GM18502 (cell line): ENCODE measurements at regions not wholly inside any gene's neighbourhood (a gene's known extent, or its start where the extent isn't known, plus 50 kb on each side); places are given as distances from the start of the nearest gene placed in this dataset.

Experiments
- ATAC-seq: cut with Tn5 transposase; IDR thresholded peaks from one replicate; pipeline ENCODE4 v1.9.1; 2021; ENCODE audit warnings: mild to moderate bottlenecking; ENCODE audit not compliant: unreplicated experiment, poor library complexity

DNA sequence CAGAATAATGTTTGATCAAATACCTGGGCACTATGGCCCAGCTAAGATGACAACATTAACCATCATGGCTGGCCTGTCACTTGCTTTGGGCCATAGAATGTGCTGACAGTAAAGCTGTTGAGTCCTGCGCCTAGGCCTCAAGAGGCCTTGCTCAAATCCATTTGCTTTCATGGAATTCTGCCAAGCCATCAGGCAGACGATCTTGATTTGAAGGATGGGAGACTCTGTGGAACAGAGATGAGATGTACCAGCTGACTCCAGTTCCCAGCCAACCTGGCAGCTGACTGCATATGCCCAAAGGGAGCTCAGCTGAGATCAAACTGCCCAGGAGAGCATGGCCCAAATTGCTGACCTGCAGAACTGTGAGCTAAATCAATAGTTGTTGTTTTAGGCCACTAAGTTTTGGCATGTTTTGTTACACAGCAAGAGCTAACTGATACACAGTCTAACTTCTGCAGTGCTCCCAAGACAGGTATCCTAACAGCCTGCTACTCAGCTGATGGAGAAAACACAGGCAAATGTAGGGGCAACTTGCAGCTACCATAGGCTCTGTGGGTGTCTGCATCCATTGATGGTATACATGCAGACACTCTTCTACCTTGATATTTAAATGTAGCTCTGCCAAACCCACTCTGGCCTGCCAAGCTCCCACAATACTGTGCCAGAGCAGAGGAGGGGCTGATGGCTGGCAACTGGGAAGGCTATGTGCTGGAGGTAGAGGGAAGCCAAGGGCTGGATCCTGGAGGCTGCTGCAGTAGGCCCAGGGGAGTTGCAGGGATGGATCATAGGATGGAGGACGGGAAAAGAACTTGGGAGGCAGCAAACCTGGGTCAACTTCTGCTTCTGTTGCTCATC lies 55.2 kb upstream of the RNF24 start:
- no peak for ATAC-seq

DNA sequence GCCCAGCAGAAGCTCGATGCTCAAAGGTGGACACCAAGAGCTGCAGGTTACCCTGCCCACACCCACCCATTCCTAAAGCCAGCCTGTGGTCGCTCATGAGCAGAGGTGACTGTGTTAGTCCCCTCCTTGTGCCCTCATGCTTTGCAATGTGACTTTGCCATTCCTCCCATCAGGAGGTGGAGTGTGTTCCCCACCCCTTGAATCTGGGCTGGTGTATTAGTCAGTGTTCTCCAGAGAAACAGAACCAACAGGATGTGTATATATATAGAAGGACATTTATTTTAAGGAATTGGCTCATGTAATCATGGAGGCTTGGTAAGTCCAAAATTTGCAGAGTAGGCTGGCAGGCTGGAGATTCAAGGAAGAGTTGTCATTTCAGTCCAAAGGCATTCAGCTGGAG lies 54.4 kb upstream of the RNF24 start:
- ATAC-seq = no peak

DNA sequence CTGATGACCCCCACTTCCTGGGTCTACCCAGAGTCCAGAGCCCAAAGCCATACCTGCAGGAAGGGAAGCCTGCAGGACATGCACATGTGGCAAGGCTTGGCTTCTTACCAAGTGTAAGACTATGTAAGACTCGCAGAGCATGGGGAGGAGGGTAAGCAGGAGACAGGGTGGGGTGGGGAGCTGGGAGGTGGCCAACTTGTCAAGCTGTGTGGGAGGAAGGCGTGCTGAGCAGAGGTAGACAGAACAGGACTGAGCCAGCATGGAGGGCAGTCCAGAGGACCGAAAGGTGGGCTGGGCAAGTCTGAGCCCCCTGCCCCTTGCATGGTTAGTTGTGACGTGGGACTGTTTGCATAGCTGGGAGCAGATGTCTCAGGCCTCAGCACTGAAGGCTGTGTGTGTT lies 53.4 kb upstream of the RNF24 start:
- ATAC-seq = no peak

DNA sequence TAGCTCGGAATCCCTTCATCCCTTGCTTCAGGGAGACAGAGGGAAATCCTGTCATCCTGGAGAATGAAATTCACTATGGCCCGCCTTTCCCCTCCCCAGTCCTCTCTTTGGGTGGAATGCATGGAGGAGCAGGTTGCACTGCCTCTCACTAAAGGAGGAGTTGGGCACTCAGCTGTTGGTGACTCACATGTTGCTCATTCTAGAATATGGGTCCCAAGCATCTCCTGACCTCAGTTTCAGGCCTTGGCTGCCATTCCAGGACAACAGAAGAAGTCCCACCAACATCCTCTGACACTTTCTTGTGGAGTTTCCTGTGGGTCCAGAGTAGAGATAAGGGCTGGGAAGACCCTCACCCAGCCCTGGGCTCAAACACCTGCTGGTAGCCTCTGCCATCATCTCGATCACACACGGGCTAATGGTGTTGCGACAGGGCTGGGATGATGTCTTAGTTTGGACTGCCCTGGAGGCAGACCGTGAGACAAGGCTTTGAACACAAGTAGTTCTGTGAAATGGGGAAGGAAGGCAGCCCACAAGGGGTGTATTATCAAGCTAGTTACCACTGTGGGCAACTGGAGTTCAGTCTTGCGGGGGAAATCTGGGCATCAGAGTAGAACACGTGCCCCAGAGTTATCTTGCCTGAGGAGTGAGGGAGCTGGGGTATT lies 52.4 kb upstream of the RNF24 start:
- ATAC-seq = no peak

DNA sequence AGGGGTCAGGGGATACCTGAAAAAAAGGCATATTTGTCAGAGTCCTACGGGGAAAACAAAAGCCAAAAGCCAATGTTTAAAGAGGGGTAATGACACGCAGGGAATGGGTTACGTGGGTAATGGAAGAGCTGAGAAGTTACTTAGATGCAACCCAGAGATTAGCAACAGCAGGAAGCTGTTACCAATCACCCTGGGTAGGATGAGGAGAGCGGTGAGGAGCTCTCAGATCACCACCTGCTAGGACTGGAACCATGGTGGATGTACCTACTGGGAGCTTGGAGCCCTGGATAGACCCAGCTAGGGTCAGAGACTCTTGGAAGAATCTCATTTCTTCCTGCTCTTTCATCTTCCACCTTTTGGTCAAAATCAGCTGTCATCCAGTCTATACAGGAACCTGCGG lies 51.2 kb upstream of the RNF24 start:
- ATAC-seq = no peak

DNA sequence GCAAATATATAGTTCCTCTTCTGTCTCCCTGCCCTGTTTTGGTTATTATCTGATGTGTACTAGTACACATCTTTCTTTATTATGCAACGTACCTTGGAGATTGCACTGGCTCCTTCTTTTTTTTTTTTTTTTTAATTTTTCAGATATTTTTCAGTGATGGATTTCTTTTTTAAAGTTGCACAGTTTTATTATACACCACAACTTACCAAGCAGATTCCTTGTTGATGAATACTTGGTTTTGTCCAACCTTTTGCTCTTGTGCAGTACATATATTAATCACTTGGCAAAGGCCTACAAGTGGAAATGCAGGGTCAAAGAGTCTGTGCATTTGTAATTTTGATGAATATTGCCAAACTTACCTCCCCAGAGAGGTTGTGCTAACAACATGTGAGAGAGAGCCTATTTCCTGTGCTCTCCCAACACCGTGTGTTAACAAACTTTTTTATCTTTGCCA lies 50.1 kb upstream of the RNF24 start:
- no peak for ATAC-seq
